ENCODE measurements at regions not wholly inside any gene's neighbourhood (a gene's known extent, or its start where the extent isn't known, plus 50 kb on each side); places are given as distances from the start of the nearest gene placed in this dataset.
"Not testable (repeated sequence)": the region's sequence is repeated elsewhere in the genome, so short reads cannot be mapped to it uniquely, and the experiment has no call there.

- CTCF ChIA-PET; H3K9me3 Mint-ChIP-seq; intact Hi-C loops (cut with micrococcal nuclease); POLR2A ChIA-PET; DNase-seq; H3K36me3 Mint-ChIP-seq (ENCODE audit: low read depth); H3K27me3 Mint-ChIP-seq; ATAC-seq; H3K4me3 Mint-ChIP-seq; H3K27ac Mint-ChIP-seq: not testable (repeated sequence)
- H3K4me1 Mint-ChIP-seq (ENCODE audit: low read depth) = peaks cover 23% of the 10 kb centered on the region
These were observed 843.1 kb downstream of the TMEM121 start for GRCh38 chr14:106369456-106369855.

- DNase-seq (peak; percentile 93), ATAC-seq (peak; percentile 96)
- Mint-ChIP-seq H3K27me3 (no peaks in the 10 kb centered on the region), H3K36me3 (ENCODE audit: low read depth) (no peaks in the 10 kb centered on the region), H3K9me3 (no peaks in the 10 kb centered on the region), H3K4me3 (peak overlapping the region; percentile 45), H3K27ac (peak overlapping the region; percentile 40), H3K4me1 (ENCODE audit: low read depth) (peaks cover 24% of the 10 kb centered on the region)
- CTCF ChIA-PET = interaction anchor here (0.5 to 10.3 kb wide), 24 partner anchors 8 to 372 kb away, joined by 3 to 136 read pairs (median 4); no protein-coding TSS in a partner anchor
- POLR2A ChIA-PET = interaction anchor here (0.8 kb wide), 1 partner anchor 22 kb away, joined by 3 read pairs; no protein-coding TSS in a partner anchor
- intact Hi-C loops (cut with micrococcal nuclease) = no loop called here
- TF ChIP-seq CTCF (IDR thresholded peaks at IDR 0.05) = peak; percentile 87
These were observed 846.7 kb downstream of the TMEM121 start for GRCh38 chr14:106372870-106373652.

DNA sequence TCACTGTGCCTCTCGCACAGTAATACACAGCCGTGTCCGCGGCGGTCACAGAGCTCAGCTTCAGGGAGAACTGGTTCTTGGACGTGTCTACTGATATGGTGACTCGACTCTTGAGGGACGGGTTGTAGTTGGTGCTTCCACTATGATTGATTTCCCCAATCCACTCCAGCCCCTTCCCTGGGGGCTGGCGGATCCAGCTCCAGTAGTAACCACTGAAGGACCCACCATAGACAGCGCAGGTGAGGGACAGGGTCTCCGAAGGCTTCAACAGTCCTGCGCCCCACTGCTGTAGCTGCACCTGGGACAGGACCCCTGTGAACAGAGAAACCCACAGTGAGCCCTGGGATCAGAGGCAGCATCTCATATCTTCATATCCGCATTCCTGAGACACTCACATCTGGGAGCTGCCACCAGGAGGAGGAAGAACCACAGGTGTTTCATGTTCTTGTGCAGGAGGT is 847.3 kb downstream of the TMEM121 start:
- H3K4me1 Mint-ChIP-seq (ENCODE audit: low read depth) = peaks cover 24% of the 10 kb centered on the region
- H3K36me3 Mint-ChIP-seq (ENCODE audit: low read depth); ATAC-seq; DNase-seq; intact Hi-C loops (cut with micrococcal nuclease); H3K27me3 Mint-ChIP-seq; H3K9me3 Mint-ChIP-seq: not testable (repeated sequence)
- H3K27ac Mint-ChIP-seq = peak overlapping the region; percentile 40
- POLR2A ChIA-PET = interaction anchor here (0.8 kb wide), 1 partner anchor 22 kb away, joined by 3 read pairs; no protein-coding TSS in a partner anchor
- peak overlapping the region; percentile 45 for H3K4me3 Mint-ChIP-seq
- CTCF ChIA-PET = interaction anchor here (0.7 to 10.3 kb wide), 22 partner anchors 9 to 372 kb away, joined by 3 to 136 read pairs (median 4); no protein-coding TSS in a partner anchor

DNA sequence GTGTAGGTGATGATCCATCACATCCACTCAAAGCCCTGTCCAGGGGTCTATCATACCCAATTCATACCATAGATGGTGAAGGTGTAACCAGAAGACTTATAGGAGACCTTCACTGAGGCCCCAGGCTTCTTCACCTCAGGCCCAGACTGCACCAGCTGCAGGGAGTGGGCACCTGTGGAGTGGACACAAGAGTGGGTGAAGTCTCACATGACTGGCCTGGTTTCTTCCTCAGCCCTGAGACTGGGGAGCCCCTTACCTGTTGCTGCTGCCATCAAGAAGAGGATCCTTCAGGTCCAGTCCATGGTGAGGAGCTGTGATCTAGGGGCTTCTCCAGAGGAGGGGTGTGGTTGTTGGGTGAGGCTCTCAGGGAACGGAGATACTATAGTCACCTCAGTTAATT is 851.0 kb downstream of the TMEM121 start:
- intact Hi-C loops (cut with micrococcal nuclease) = no loop called here
- Mint-ChIP-seq H3K27me3 (peaks cover 2% of the 10 kb centered on the region), H3K36me3 (ENCODE audit: low read depth) (no peaks in the 10 kb centered on the region), H3K9me3 (no peaks in the 10 kb centered on the region), H3K27ac (no peak overlapping the region), H3K4me3 (no peak overlapping the region), H3K4me1 (ENCODE audit: low read depth) (peaks cover 24% of the 10 kb centered on the region)
- POLR2A ChIA-PET = no interaction called here
- ATAC-seq (no peak), DNase-seq (no peak)
- TF ChIP-seq CTCF (IDR thresholded peaks at IDR 0.05) = no peak
- CTCF ChIA-PET = interaction anchor here (1.0 to 10.3 kb wide), 7 partner anchors 9 to 40 kb away, joined by 3 to 136 read pairs (median 5); no protein-coding TSS in a partner anchor

DNA sequence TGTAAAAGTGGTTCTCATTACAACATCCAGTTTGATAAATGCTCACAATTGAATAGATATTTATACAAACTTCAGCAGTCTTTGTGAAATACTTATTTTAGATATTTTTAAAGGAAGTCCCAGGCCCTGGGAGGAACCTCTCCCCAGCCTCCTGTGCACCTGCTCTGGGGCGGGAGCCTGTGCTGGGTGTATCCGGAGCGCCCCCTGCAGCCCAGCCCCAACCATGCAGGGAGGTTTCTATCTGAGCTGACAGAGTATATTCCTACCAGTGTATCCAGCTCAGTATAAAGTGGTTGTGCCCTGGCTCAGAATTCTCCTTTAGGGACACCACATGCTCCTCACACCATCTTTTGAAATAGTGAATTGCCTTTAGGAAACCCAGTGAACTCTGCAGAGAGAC is 851.8 kb downstream of the TMEM121 start:
- H3K27ac Mint-ChIP-seq = no peak overlapping the region
- POLR2A ChIA-PET = no interaction called here
- intact Hi-C loops (cut with micrococcal nuclease) = no loop called here

More for the DNA sequence above, 851.8 kb downstream of the TMEM121 start:
- peak; percentile 81 for TF ChIP-seq CTCF (IDR thresholded peaks at IDR 0.05)
- ATAC-seq (peak; percentile 66), DNase-seq (peak; percentile 70)
- Mint-ChIP-seq H3K4me1 (ENCODE audit: low read depth) (peaks cover 17% of the 10 kb centered on the region), H3K36me3 (ENCODE audit: low read depth) (no peaks in the 10 kb centered on the region), H3K9me3 (no peaks in the 10 kb centered on the region), H3K4me3 (no peak overlapping the region), H3K27me3 (peaks cover 2% of the 10 kb centered on the region)
- CTCF ChIA-PET = interaction anchor here (0.6 to 10.3 kb wide), 13 partner anchors 8 to 180 kb away, joined by 3 to 136 read pairs (median 4); no protein-coding TSS in a partner anchor
